ENCODE measurements at regions not wholly inside any gene's neighbourhood (a gene's known extent, or its start where the extent isn't known, plus 50 kb on each side); places are given as distances from the start of the nearest gene placed in this dataset.

- Histone ChIP-seq H3K79me2 (ENCODE audit: low read depth) (no peaks in the 10 kb centered on the region), H3K9me3 (ENCODE audit: insufficient read depth, low read depth) (no peaks in the 10 kb centered on the region), H2AFZ (no peak overlapping the region), H3K4me2 (no peak overlapping the region), H3K27me3 (ENCODE audit: insufficient read depth, low read depth) (0 out of 2 replicates have a peak, but pooled peaks cover 4% of the 10 kb centered on the region), H3K4me1 (replicated peaks; ENCODE audit: insufficient read depth) (no peaks in the 10 kb centered on the region), H3K27ac (no peak overlapping the region), H3K36me3 (ENCODE audit: low read depth) (no peaks in the 10 kb centered on the region), H3F3A (ENCODE audit: insufficient read depth, low read depth) (no peaks in the 10 kb centered on the region), H4K20me1 (ENCODE audit: insufficient read depth) (no peaks in the 10 kb centered on the region), H3K4me3 (no peak overlapping the region), H3K9me2 (ENCODE audit: insufficient read depth) (no peaks in the 10 kb centered on the region)
- ChIA-PET POLR2A (ENCODE audit: unreplicated experiment) (no interaction called here), CTCF (no interaction called here)
- TF ChIP-seq CTCF (conservative IDR thresholded peaks at IDR 0.05), result no peak
- TF ChIP-seq EZH2 (IDR thresholded peaks at IDR 0.05; ENCODE audit: low read depth), result no peak
- intact Hi-C loops (cut with micrococcal nuclease; ENCODE audit: unreplicated experiment), result no loop called here
- BruUV-seq (replicated peaks), result no TSS peak
- no peak for DNase-seq
Measured at GRCh38 chr10:36488579-36488978, 636.8 kb upstream of the ANKRD30A start.

GRCh38 chr10:36479073-36479472 is 646.3 kb upstream of the ANKRD30A start:
- Histone ChIP-seq H3K4me2 (no peak overlapping the region), H3K9me3 (ENCODE audit: insufficient read depth, low read depth) (no peaks in the 10 kb centered on the region), H3F3A (ENCODE audit: insufficient read depth, low read depth) (no peaks in the 10 kb centered on the region), H3K4me1 (replicated peaks; ENCODE audit: insufficient read depth) (no peaks in the 10 kb centered on the region), H3K4me3 (no peak overlapping the region), H2AFZ (no peak overlapping the region), H3K36me3 (ENCODE audit: low read depth) (no peaks in the 10 kb centered on the region), H3K9me2 (ENCODE audit: insufficient read depth) (no peaks in the 10 kb centered on the region), H3K27ac (no peak overlapping the region), H3K79me2 (ENCODE audit: low read depth) (no peaks in the 10 kb centered on the region), H3K27me3 (ENCODE audit: insufficient read depth, low read depth) (no peaks in the 10 kb centered on the region), H4K20me1 (ENCODE audit: insufficient read depth) (no peaks in the 10 kb centered on the region)
- ChIA-PET CTCF (no interaction called here), POLR2A (ENCODE audit: unreplicated experiment) (no interaction called here)
- BruUV-seq (replicated peaks), result no TSS peak
- TF ChIP-seq CTCF (conservative IDR thresholded peaks at IDR 0.05), result no peak
- TF ChIP-seq EZH2 (IDR thresholded peaks at IDR 0.05; ENCODE audit: low read depth), result no peak
- no peak for DNase-seq
- intact Hi-C loops (cut with micrococcal nuclease; ENCODE audit: unreplicated experiment), result no loop called here

GRCh38 chr10:36476399-36476798 is 649.0 kb upstream of the ANKRD30A start:
- BruUV-seq (replicated peaks), result no TSS peak
- no peaks in the 10 kb centered on the region for H3F3A ChIP-seq (ENCODE audit: insufficient read depth, low read depth)
- intact Hi-C loops (cut with micrococcal nuclease; ENCODE audit: unreplicated experiment), result no loop called here

More at GRCh38 chr10:36476399-36476798, 649.0 kb upstream of the ANKRD30A start:
- Histone ChIP-seq H3K4me3 (no peak overlapping the region), H3K36me3 (ENCODE audit: low read depth) (no peaks in the 10 kb centered on the region), H3K4me1 (replicated peaks; ENCODE audit: insufficient read depth) (no peaks in the 10 kb centered on the region), H3K4me2 (no peak overlapping the region), H3K79me2 (ENCODE audit: low read depth) (no peaks in the 10 kb centered on the region), H3K27me3 (ENCODE audit: insufficient read depth, low read depth) (no peaks in the 10 kb centered on the region), H3K9me3 (ENCODE audit: insufficient read depth, low read depth) (no peaks in the 10 kb centered on the region), H2AFZ (no peak overlapping the region), H3K27ac (no peak overlapping the region), H4K20me1 (ENCODE audit: insufficient read depth) (no peaks in the 10 kb centered on the region), H3K9me2 (ENCODE audit: insufficient read depth) (no peaks in the 10 kb centered on the region)
- POLR2A ChIA-PET (ENCODE audit: unreplicated experiment), result no interaction called here
- no peak for DNase-seq
- CTCF ChIA-PET, result no interaction called here
- TF ChIP-seq CTCF (conservative IDR thresholded peaks at IDR 0.05) (no peak), EZH2 (IDR thresholded peaks at IDR 0.05; ENCODE audit: low read depth) (no peak)
